SK-N-SH treated with all-trans-retinoic acid at 6 μM for 48 hours (cell line): ENCODE measurements at regions not wholly inside any gene's neighbourhood (a gene's known extent, or its start where the extent isn't known, plus 50 kb on each side); places are given as distances from the start of the nearest gene placed in this dataset.
A peak's percentile ranks its signal among the peaks of the same experiment; 100 is the strongest.
"Not testable (repeated sequence)": the region's sequence is repeated elsewhere in the genome, so short reads cannot be mapped to it uniquely, and the experiment has no call there.

Experiments used
- ATAC-seq: fragments of 200-7000 bp; cut with Tn5 transposase; 3 replicates; pipeline ENCODE4 v1.9.1; 2020; ENCODE audit warnings: mild to moderate bottlenecking, moderate library complexity
- ARNTL ChIP-seq: fragments of 450-650 bp; formaldehyde crosslinking; IDR thresholded peaks from 2 replicates; pipeline ENCODE4 v1.5.0; 2020; ENCODE audit warnings: low read depth, mild to moderate bottlenecking, moderate library complexity, borderline replicate concordance
- BACH2 ChIP-seq: fragments of 250-450 bp; sonication (Bioruptor Pico); IDR thresholded peaks from 2 replicates; pipeline ENCODE4 v1.9.0; 2021; ENCODE audit warnings: mild to moderate bottlenecking, borderline replicate concordance
- CSDC2 ChIP-seq: fragments of 250-450 bp; sonication (Bioruptor Pico); IDR thresholded peaks from 2 replicates; pipeline ENCODE4 v1.5.0; 2020; ENCODE audit warnings: mild to moderate bottlenecking, moderate library complexity
- CSRNP3 ChIP-seq: fragments of 250-450 bp; sonication (Bioruptor Pico); IDR thresholded peaks from 2 replicates; pipeline ENCODE4 v1.5.1; 2021; ENCODE audit warnings: mild to moderate bottlenecking, moderate library complexity
- ESRRG ChIP-seq: fragments of 250-450 bp; sonication (Bioruptor Pico); IDR thresholded peaks from 2 replicates; pipeline ENCODE4 v1.6.1; 2021; ENCODE audit warnings: mild to moderate bottlenecking
- GLIS3 ChIP-seq: fragments of 250-450 bp; sonication (Bioruptor Pico); IDR thresholded peaks from 2 replicates; pipeline ENCODE4 v1.5.0; 2020; ENCODE audit warnings: mild to moderate bottlenecking, moderate library complexity
- ISL1 ChIP-seq: fragments of 250-450 bp; sonication (Bioruptor Pico); IDR thresholded peaks from 2 replicates; pipeline ENCODE4 v2.1.2; 2022; ENCODE audit warnings: mild to moderate bottlenecking, moderate library complexity
- OSR1 ChIP-seq: fragments of 250-450 bp; sonication (Bioruptor Pico); IDR thresholded peaks from 2 replicates; pipeline ENCODE4 v1.8.0; 2022; ENCODE audit warnings: moderate library complexity, mild to moderate bottlenecking, inconsistent platforms
- PATZ1 ChIP-seq: fragments of 250-450 bp; sonication (Bioruptor Pico); IDR thresholded peaks from 2 replicates; pipeline ENCODE4 v1.8.0; 2020; ENCODE audit warnings: mild to moderate bottlenecking, moderate library complexity, borderline replicate concordance
- PPARA ChIP-seq: fragments of 250-450 bp; sonication (Bioruptor Pico); IDR thresholded peaks from 2 replicates; pipeline ENCODE4 v1.5.0; 2020; ENCODE audit warnings: mild to moderate bottlenecking, borderline replicate concordance
- RARB ChIP-seq: fragments of 250-450 bp; sonication (Bioruptor Pico); IDR thresholded peaks from 2 replicates; pipeline ENCODE4 v1.8.0; 2021; ENCODE audit warnings: mild to moderate bottlenecking, moderate library complexity
- SNAI2 ChIP-seq: fragments of 250-450 bp; sonication (Bioruptor Pico); IDR thresholded peaks from 2 replicates; pipeline ENCODE4 v1.5.0; 2020; ENCODE audit warnings: mild to moderate bottlenecking, moderate library complexity
- TCF4 ChIP-seq: fragments of 250-450 bp; sonication (Bioruptor Pico); IDR thresholded peaks from 2 replicates; pipeline ENCODE4 v1.8.0; 2021; ENCODE audit warnings: mild to moderate bottlenecking, moderate library complexity, borderline replicate concordance
- TOX ChIP-seq: fragments of 250-450 bp; sonication (Bioruptor Pico); IDR thresholded peaks from 2 replicates; pipeline ENCODE4 v1.8.0; 2021; ENCODE audit warnings: mild to moderate bottlenecking, moderate library complexity, borderline replicate concordance
- TSHZ2 ChIP-seq: fragments of 250-450 bp; sonication (Bioruptor Pico); IDR thresholded peaks from 2 replicates; pipeline ENCODE4 v1.5.0; 2020; ENCODE audit warnings: mild to moderate bottlenecking, moderate library complexity
- ZC3H10 ChIP-seq: fragments of 250-450 bp; sonication (Bioruptor Pico); IDR thresholded peaks from 2 replicates; pipeline ENCODE4 v1.5.1; 2021; ENCODE audit warnings: mild to moderate bottlenecking, moderate library complexity
- ZFP3 ChIP-seq: fragments of 250-450 bp; sonication (Bioruptor Pico); IDR thresholded peaks from 2 replicates; pipeline ENCODE4 v1.5.0; 2020; ENCODE audit warnings: mild to moderate bottlenecking, moderate library complexity
- ZFP30 ChIP-seq: fragments of 450-650 bp; formaldehyde crosslinking; IDR thresholded peaks from 2 replicates; pipeline ENCODE4 v1.5.0; 2022; ENCODE audit warnings: mild to moderate bottlenecking, moderate library complexity
- ZNF565 ChIP-seq: fragments of 450-650 bp; formaldehyde crosslinking; conservative IDR thresholded peaks from 2 replicates; pipeline ENCODE4 v1.5.0; 2020; ENCODE audit warnings: low read depth, mild to moderate bottlenecking, moderate library complexity
- ZNF70 ChIP-seq: fragments of 450-650 bp; formaldehyde crosslinking; IDR thresholded peaks from 2 replicates; pipeline ENCODE4 v1.5.0; 2020; ENCODE audit warnings: mild to moderate bottlenecking, moderate library complexity
- ZNF8 ChIP-seq: fragments of 450-650 bp; formaldehyde crosslinking; IDR thresholded peaks from 2 replicates; pipeline ENCODE4 v1.5.0; 2020; ENCODE audit warnings: mild to moderate bottlenecking, moderate library complexity
- TF ChIP-seq, protein P1 (sequence below): fragments of 250-450 bp; sonication (Bioruptor Pico); IDR thresholded peaks from 2 replicates; pipeline ENCODE4 v1.8.0; 2021; ENCODE audit warnings: low read depth, mild to moderate bottlenecking, moderate library complexity, borderline replicate concordance

DNA sequence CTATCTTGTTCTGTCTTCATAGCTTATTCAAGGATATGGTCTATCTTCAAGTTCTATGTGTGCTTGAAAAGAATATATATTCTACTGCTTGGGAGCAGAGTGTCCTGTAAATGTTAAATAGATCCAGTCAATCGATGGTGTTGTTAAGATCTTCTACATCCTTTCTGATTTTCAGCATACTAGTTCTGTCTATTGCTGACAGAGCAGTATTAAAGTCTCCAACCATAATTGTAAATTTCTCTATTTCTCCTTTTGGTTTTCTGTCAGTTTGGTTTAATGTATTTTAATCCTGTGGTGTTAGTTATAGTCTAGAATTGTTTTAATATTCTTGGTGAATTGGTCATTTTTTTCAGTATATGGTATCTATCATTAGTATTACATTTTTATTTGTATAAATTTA, 124.0 kb upstream of the COX7C start (continued):
- no peak for TF ChIP-seq ZNF8 (CRISPR knock-in tag)
- TF ChIP-seq, all 23 proteins: peak for 0

- ATAC-seq, result peak; percentile 58
- TF ChIP-seq GLIS3 (CRISPR knock-in tag), result no peak
- no peak for TF ChIP-seq CSRNP3 (CRISPR knock-in tag)
- TF ChIP-seq ESRRG, result no peak
- TF ChIP-seq ZFP3 (CRISPR knock-in tag), result no peak
- no peak for TF ChIP-seq TCF4
- TF ChIP-seq, protein P1, sequence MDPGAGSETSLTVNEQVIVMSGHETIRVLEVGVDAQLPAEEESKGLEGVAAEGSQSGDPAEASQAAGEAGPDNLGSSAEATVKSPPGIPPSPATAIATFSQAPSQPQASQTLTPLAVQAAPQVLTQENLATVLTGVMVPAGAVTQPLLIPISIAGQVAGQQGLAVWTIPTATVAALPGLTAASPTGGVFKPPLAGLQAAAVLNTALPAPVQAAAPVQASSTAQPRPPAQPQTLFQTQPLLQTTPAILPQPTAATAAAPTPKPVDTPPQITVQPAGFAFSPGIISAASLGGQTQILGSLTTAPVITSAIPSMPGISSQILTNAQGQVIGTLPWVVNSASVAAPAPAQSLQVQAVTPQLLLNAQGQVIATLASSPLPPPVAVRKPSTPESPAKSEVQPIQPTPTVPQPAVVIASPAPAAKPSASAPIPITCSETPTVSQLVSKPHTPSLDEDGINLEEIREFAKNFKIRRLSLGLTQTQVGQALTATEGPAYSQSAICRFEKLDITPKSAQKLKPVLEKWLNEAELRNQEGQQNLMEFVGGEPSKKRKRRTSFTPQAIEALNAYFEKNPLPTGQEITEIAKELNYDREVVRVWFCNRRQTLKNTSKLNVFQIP (CRISPR knock-in tag), result no peak
- no peak for TF ChIP-seq ZNF565 (CRISPR knock-in tag)
- TF ChIP-seq SNAI2, result no peak
- no peak for TF ChIP-seq TOX (CRISPR knock-in tag)
- TF ChIP-seq CSDC2 (CRISPR knock-in tag), result no peak
- no peak for TF ChIP-seq ZNF70 (CRISPR knock-in tag)
- TF ChIP-seq PATZ1 (CRISPR knock-in tag), result no peak
Observed at GRCh38 chr5:86500947-86501346, 116.8 kb upstream of the COX7C start.

DNA sequence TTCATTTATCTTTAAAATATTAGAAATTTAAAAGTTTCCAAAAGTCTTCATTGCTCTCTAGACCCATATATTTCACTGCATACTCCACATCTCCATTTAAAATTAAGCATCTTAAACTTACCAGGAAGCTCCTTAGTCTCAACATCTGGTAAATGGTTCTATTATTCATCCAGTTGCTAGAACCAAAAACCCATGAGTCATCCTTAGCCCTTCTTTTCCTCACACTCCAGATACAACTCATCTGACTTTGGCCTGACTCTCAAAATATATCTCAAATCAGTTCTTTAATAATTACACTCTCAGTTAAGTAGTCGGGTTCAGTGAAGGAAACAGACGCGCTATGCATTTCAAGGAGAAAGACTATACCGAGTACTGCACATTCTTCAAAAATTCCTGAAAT, 110.2 kb upstream of the COX7C start:
- TF ChIP-seq ZFP30 (no peak), ZNF8 (CRISPR knock-in tag) (no peak), RARB (CRISPR knock-in tag) (no peak), ZFP3 (CRISPR knock-in tag) (no peak), BACH2 (CRISPR knock-in tag) (no peak), PATZ1 (CRISPR knock-in tag) (no peak), GLIS3 (CRISPR knock-in tag) (no peak), ARNTL (CRISPR knock-in tag) (no peak), TOX (CRISPR knock-in tag) (no peak)
- no peak for ATAC-seq

GRCh38 chr5:86510330-86510915, 107.3 kb upstream of the COX7C start:
- not testable (repeated sequence) for ATAC-seq

- ATAC-seq, result no peak
- TF ChIP-seq TSHZ2 (CRISPR knock-in tag) (no peak), ESRRG (no peak), ZNF70 (CRISPR knock-in tag) (no peak), OSR1 (CRISPR knock-in tag) (no peak), SNAI2 (no peak), PPARA (no peak), TOX (CRISPR knock-in tag) (no peak), BACH2 (CRISPR knock-in tag) (no peak), CSRNP3 (CRISPR knock-in tag) (no peak), ISL1 (CRISPR knock-in tag) (no peak), ZC3H10 (CRISPR knock-in tag) (no peak), ZFP30 (no peak), GLIS3 (CRISPR knock-in tag) (no peak)
Observed at GRCh38 chr5:86523718-86524117, 94.0 kb upstream of the COX7C start.
